Testis (tissue), 2 donors: ENCODE measurements at regions not wholly inside any gene's neighbourhood (a gene's known extent, or its start where the extent isn't known, plus 50 kb on each side); places are given as distances from the start of the nearest gene placed in this dataset.

ENCODE experiments used
- CTCF ChIP-seq, 3 experiments: fragments of 450-650 bp in 2 of 3; fragments of 200-600 bp in 1 of 3; sonication (generic) in 1 of 3; IDR thresholded peaks; one replicate each; pipeline ENCODE4 v1.5.1; 2016 to 2019; ENCODE audit warnings: antibody characterized with exemption in 3 of 3, mild to moderate bottlenecking in 2 of 3, moderate library complexity in 1 of 3
- POLR2A ChIP-seq: fragments of 450-650 bp; IDR thresholded peaks from one replicate; pipeline ENCODE4 v1.6.1; 2017; ENCODE audit warnings: antibody characterized with exemption, mild to moderate bottlenecking, moderate library complexity

DNA sequence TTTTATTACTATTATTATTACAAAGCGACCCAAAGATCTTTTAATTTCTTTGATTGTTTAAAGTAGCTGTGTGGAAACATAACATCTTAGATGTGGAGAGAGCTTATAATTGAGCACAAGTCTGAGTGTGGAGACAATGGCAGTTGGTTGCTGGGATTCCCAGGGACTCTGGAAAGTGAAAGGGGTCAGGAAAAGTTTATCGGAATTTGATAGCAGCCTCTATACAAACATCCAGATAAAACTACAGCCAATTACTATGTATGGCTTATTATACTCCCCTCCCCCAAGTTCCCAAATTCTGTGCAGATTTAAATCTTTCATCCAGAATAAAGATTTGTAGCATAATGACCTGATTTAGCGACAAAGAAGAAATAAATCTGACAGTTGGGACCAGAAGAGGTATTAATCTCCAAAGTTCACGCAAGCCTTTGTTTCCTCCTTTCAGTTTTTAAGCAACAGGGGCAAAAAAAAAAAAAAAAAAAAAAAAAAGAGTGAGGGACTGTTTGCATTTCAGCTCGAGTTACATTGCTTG lies 121.4 kb upstream of the MAP3K7 start:
- TF ChIP-seq CTCF (IDR thresholded peaks at IDR 0.05) (no peak), POLR2A (no peak)
